SW480 (cell line): ENCODE measurements at regions not wholly inside any gene's neighbourhood (a gene's known extent, or its start where the extent isn't known, plus 50 kb on each side); places are given as distances from the start of the nearest gene placed in this dataset.
"Not testable (repeated sequence)": the region's sequence is repeated elsewhere in the genome, so short reads cannot be mapped to it uniquely, and the experiment has no call there.

Experiments used
- DNase-seq: peaks from one replicate; pipeline ENCODE4 v3.0.0-alpha.2; 2016; ENCODE audit warnings: low spot score

GRCh38 chr10:78596556-78596955 lies 472.2 kb upstream of the ZMIZ1 start:
- no peak for DNase-seq

GRCh38 chr10:78597796-78598555 lies 470.8 kb upstream of the ZMIZ1 start:
- no peak for DNase-seq

GRCh38 chr10:78599122-78599853 lies 469.5 kb upstream of the ZMIZ1 start:
- no peak for DNase-seq

- DNase-seq, result no peak
Observed at GRCh38 chr10:78600121-78600665, 468.6 kb upstream of the ZMIZ1 start.

- no peak for DNase-seq
Observed at GRCh38 chr10:78600740-78601139, 468.0 kb upstream of the ZMIZ1 start.

- no peak for DNase-seq
Observed at GRCh38 chr10:78602201-78602932, 466.4 kb upstream of the ZMIZ1 start.

- no peak for DNase-seq
Observed at GRCh38 chr10:78604286-78604685, 464.5 kb upstream of the ZMIZ1 start.

GRCh38 chr10:78604721-78605120 lies 464.0 kb upstream of the ZMIZ1 start:
- DNase-seq, result no peak

GRCh38 chr10:78605800-78606350 lies 462.9 kb upstream of the ZMIZ1 start:
- DNase-seq, result peak; percentile 43

- DNase-seq, result not testable (repeated sequence)
Observed at GRCh38 chr10:78606766-78607165, 462.0 kb upstream of the ZMIZ1 start.

GRCh38 chr10:78609976-78610375 lies 458.8 kb upstream of the ZMIZ1 start:
- no peak for DNase-seq

- DNase-seq, result no peak
Observed at GRCh38 chr10:78613132-78613531, 455.6 kb upstream of the ZMIZ1 start.

GRCh38 chr10:78614267-78614666 lies 454.5 kb upstream of the ZMIZ1 start:
- no peak for DNase-seq

GRCh38 chr10:78614744-78615143 lies 454.0 kb upstream of the ZMIZ1 start:
- no peak for DNase-seq

GRCh38 chr10:78616125-78616695 lies 452.6 kb upstream of the ZMIZ1 start:
- no peak for DNase-seq

- DNase-seq, result no peak
Observed at GRCh38 chr10:78617115-78617514, 451.7 kb upstream of the ZMIZ1 start.

GRCh38 chr10:78617631-78618030 lies 451.1 kb upstream of the ZMIZ1 start:
- no peak for DNase-seq

- no peak for DNase-seq
Observed at GRCh38 chr10:78618050-78618449, 450.7 kb upstream of the ZMIZ1 start.

GRCh38 chr10:78619115-78619851 lies 449.5 kb upstream of the ZMIZ1 start:
- no peak for DNase-seq

GRCh38 chr10:78619896-78620295 lies 448.9 kb upstream of the ZMIZ1 start:
- DNase-seq, result no peak
